SK-N-MC (cell line): ENCODE measurements at regions not wholly inside any gene's neighbourhood (a gene's known extent, or its start where the extent isn't known, plus 50 kb on each side); places are given as distances from the start of the nearest gene placed in this dataset.

Experiments
- DNase-seq: peaks from one replicate; pipeline ENCODE4 v3.0.0-alpha.2; 2011; ENCODE audit warnings: low read depth, low spot score
- H3K27ac ChIP-seq: fragments of 200-600 bp; sonication (generic); 2 replicates; pipeline ENCODE4 v1.5.1; 2016; ENCODE audit warnings: mixed run types
- H3K36me3 ChIP-seq: fragments of 200-600 bp; sonication (generic); 2 replicates; pipeline ENCODE4 v1.6.1; 2017; ENCODE audit warnings: antibody characterized with exemption, low read length, mixed read lengths; ENCODE audit not compliant: insufficient read depth
- H3K4me3 ChIP-seq: fragments of 200-600 bp; sonication (generic); 2 replicates; pipeline ENCODE4 v1.5.1; 2016
- H3K9ac ChIP-seq: fragments of 200-600 bp; sonication (generic); 2 replicates; pipeline ENCODE4 v1.8.0; 2017; ENCODE audit warnings: mixed run types, mixed read lengths; ENCODE audit not compliant: insufficient read length
- H3K9me3 ChIP-seq: fragments of 200-600 bp; sonication (generic); 2 replicates; pipeline ENCODE4 v1.6.1; 2017; ENCODE audit warnings: low read depth, mild to moderate bottlenecking, antibody characterized with exemption, low read length, moderate library complexity, mixed read lengths
- EZH2 ChIP-seq: fragments of 200-600 bp; sonication (generic); IDR thresholded peaks from one replicate; pipeline ENCODE4 v1.6.1; 2017; ENCODE audit warnings: antibody characterized with exemption
- FOXP2 ChIP-seq: optimal IDR thresholded peaks from 2 replicates; pipeline ENCODE3; 2011; ENCODE audit warnings: mild to moderate bottlenecking, moderate library complexity; ENCODE audit not compliant: insufficient read depth; ENCODE audit errors: extremely low read length, control extremely low read depth
- POLR2AphosphoS5 ChIP-seq: IDR thresholded peaks from 2 replicates; pipeline ENCODE4 v1.6.1; 2012; ENCODE audit warnings: mild to moderate bottlenecking, low read depth, low read length, borderline replicate concordance

DNA sequence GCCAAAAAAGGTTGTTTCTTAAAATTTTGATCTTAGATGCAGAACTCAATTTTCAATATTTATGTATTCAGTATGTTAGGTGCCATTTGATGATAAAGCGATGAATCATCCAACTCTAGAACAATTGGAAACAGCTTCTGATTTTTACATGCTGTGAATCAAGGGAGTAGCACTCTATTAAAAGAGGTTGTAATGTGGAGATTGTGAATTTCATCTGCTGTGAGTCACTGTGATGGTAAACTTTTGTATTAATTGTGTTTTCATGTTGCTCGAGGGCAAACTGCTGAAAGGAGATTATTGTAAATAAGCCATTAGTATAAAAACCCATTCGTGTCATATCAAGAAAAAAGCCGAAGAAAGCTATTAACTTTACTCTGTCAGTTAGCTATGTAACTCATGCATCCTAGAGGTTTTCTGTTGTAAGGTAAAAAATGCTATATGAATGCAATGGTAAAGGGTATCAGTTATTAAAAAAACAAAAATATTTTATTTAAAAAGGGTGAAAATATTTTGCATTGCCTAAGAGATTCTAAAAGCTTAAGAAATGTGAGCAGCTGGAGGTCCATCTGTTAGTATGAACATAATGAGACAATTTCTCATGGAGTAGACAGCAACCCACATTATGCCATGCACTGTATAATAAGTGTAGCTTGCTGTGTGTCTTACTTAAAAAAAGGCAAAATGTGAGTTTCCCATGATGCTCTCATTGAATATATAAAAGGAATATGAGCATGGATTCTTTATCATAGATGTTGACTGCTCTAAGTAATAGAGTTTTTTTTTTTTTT is 511.0 kb upstream of the PCDH15 start:
- Histone ChIP-seq H3K9ac (no peak overlapping the region), H3K36me3 (no peaks in the 10 kb centered on the region), H3K4me3 (no peak overlapping the region), H3K27ac (no peak overlapping the region), H3K9me3 (no peaks in the 10 kb centered on the region)
- no peak for DNase-seq
- TF ChIP-seq FOXP2: no peak

DNA sequence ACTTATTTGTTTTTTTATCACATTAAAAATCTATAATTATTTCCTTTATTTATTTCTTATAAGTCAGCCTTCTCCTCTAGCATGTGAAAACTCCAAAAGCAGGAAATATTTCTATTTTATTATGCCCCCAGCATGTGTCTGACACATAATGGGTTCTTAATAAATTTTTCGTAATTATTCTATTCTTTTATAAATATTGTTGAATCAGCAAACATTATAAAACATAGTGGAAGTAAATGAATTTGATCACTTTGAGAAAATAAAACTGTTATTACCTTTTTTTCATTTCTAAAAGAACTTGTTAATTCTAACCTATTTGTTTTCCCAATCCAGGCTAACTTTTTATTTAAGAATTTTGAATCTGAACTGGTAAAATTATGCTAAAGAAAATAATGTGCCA is 509.1 kb upstream of the PCDH15 start:
- no peak overlapping the region for H3K4me3 ChIP-seq
- H3K9me3 ChIP-seq: no peaks in the 10 kb centered on the region
- no peaks in the 10 kb centered on the region for H3K36me3 ChIP-seq
- TF ChIP-seq FOXP2 (no peak), POLR2AphosphoS5 (no peak), EZH2 (no peak)
- no peak overlapping the region for H3K9ac ChIP-seq
- no peak for DNase-seq
- H3K27ac ChIP-seq: no peak overlapping the region

DNA sequence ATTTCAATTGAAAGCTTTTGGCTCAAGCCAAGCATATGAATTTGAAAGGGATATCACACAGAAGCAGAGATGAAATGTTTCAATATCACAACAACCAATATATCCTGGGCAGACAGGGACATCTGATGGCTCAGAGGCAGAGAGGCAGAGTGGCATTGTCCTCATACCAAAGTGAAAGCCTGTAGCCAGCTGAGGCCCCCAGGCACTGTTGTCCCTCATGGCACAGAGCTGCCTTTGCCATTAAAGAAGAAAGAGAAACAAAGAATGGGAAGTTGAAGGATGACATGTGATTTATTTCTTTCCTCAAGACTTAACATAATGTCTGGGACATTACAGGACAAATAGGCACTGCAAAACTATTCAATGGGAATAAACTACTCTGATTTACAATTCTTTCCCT is 504.3 kb upstream of the PCDH15 start:
- Histone ChIP-seq H3K9ac (no peak overlapping the region), H3K27ac (no peak overlapping the region), H3K9me3 (no peaks in the 10 kb centered on the region), H3K4me3 (no peak overlapping the region), H3K36me3 (no peaks in the 10 kb centered on the region)
- TF ChIP-seq POLR2AphosphoS5 (no peak), FOXP2 (no peak), EZH2 (no peak)
- DNase-seq: no peak

DNA sequence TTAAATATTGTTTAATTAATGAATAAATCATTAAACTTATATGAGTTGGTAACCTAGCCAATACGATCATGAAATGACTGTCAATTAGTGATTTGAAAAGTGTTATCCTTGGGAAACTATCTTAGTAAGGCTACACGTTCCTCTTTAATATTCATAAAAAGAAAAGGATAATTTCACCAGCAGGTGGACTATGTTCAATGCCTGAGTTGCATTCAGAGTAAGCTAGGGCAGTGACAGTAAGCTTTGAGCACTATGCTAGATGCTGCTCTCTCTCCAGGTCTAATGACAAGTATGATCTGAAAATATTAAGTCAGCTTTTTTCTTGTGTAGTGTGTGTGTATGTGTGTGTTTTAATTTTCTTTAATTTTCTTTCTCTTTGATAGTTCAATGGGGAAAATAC is 486.3 kb upstream of the PCDH15 start:
- TF ChIP-seq EZH2 (no peak), FOXP2 (no peak)
- Histone ChIP-seq H3K9ac (no peak overlapping the region), H3K36me3 (no peaks in the 10 kb centered on the region), H3K4me3 (no peak overlapping the region), H3K27ac (no peak overlapping the region), H3K9me3 (no peaks in the 10 kb centered on the region)
- no peak for DNase-seq

DNA sequence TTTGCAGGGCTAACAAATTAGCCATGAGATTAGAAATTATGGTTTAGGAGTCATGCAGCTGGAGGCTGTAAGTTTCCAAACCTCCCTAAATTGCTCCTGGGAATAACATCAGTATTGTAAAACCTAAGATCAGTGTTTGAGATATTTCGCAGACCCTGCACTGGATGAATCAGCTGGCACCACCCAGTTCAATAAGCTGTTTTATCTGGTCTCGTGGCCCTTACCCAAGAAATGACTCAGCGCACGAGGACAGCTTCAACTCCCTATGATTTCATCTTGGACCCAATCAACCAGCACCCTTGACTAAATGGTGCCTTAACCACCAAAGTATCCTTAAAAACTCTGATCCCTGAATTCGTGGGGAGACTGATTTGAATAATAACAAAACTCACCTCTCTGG is 482.0 kb upstream of the PCDH15 start:
- no peak for TF ChIP-seq EZH2
- TF ChIP-seq POLR2AphosphoS5: no peak
- no peak for TF ChIP-seq FOXP2
- H3K9me3 ChIP-seq: no peaks in the 10 kb centered on the region
- H3K9ac ChIP-seq: no peak overlapping the region
- DNase-seq: no peak
- H3K4me3 ChIP-seq: no peak overlapping the region
- H3K27ac ChIP-seq: no peak overlapping the region
- no peaks in the 10 kb centered on the region for H3K36me3 ChIP-seq

DNA sequence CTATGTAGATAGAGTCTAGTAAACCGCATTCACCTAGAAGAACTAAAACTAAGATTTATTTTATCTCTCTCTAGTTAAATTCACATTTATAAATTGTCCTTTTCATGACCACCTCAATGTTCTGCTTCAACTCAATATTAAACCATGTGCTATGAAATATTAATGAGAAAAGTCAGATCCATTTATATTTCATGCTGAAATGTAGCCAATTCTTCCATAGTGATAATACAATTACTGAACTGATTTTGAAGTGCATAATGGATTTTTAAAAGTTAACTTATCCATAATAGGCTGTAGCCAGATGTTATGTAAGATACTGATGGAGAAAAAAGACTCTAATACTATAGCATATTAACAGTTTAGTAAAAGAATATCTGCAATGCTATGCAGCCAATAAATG is 479.7 kb upstream of the PCDH15 start:
- no peak for DNase-seq
- Histone ChIP-seq H3K9me3 (no peaks in the 10 kb centered on the region), H3K9ac (no peak overlapping the region), H3K27ac (no peak overlapping the region), H3K4me3 (no peak overlapping the region), H3K36me3 (no peaks in the 10 kb centered on the region)
- TF ChIP-seq FOXP2 (no peak), POLR2AphosphoS5 (no peak), EZH2 (no peak)

DNA sequence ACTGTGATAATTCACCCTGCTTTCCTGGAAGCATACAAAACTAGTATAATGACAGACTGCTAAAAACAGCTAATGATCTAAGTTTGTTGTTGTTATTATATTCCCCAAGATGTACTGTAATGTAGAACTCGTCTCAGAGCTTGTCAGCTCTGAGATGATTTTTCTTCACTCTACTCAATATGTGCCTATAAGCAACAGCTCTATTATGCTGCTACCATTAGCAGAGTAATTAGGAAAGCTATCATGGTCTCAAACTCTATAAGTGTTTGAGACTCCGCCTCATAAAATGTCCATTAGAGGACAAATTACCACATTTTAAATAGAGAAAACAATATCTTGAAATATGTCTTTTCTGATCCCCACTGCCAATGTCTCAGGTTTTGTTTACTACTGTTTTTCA is 476.5 kb upstream of the PCDH15 start:
- no peak overlapping the region for H3K4me3 ChIP-seq
- H3K9me3 ChIP-seq: no peaks in the 10 kb centered on the region
- TF ChIP-seq POLR2AphosphoS5 (no peak), FOXP2 (no peak), EZH2 (no peak)
- DNase-seq: no peak
- H3K27ac ChIP-seq: no peak overlapping the region
- H3K36me3 ChIP-seq: no peaks in the 10 kb centered on the region
- no peak overlapping the region for H3K9ac ChIP-seq

DNA sequence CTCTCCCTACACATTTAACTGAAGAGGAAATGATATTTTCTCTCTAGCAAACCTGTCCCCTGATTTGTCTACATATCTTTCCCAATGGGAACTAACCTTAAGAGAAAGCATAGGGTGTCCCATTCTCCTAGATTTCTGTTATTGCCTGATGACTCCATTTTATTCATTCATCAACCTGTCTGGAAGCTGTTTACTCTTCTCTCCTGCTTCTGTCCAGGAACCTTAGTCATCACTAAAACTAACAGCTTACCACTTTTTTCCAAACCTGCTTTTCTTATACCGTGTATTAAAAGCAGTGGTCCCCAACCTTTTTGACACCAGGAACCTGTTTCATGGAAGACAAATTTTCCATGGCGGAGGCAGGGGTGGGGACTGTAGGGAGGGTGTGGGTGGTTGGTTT is 473.3 kb upstream of the PCDH15 start:
- TF ChIP-seq FOXP2 (no peak), POLR2AphosphoS5 (no peak), EZH2 (no peak)
- no peak overlapping the region for H3K4me3 ChIP-seq
- H3K36me3 ChIP-seq: no peaks in the 10 kb centered on the region
- no peak for DNase-seq
- H3K27ac ChIP-seq: no peak overlapping the region
- no peak overlapping the region for H3K9ac ChIP-seq
- H3K9me3 ChIP-seq: no peaks in the 10 kb centered on the region

DNA sequence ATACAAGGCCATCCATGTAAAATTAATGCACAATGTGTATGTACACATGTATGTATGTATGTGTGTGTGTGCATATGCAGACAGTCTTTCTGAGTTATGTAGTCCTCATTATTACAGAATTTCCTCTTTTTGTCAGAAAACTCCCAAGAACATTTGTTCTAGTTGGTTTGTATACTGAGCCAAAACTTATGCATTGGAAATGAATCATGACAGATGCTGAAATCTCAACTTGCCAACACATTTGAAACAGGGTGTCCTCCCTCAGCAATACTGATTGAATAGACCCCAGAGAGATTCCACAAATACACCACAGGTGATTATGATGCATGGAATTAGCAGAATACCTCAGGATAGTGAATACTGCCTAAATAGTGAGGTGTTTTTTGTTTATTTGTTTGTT is 472.9 kb upstream of the PCDH15 start:
- Histone ChIP-seq H3K4me3 (no peak overlapping the region), H3K36me3 (no peaks in the 10 kb centered on the region), H3K27ac (no peak overlapping the region), H3K9ac (no peak overlapping the region), H3K9me3 (no peaks in the 10 kb centered on the region)
- DNase-seq: no peak
- no peak for TF ChIP-seq FOXP2
